ENCODE measurements at regions not wholly inside any gene's neighbourhood (a gene's known extent, or its start where the extent isn't known, plus 50 kb on each side); places are given as distances from the start of the nearest gene placed in this dataset.

DNA sequence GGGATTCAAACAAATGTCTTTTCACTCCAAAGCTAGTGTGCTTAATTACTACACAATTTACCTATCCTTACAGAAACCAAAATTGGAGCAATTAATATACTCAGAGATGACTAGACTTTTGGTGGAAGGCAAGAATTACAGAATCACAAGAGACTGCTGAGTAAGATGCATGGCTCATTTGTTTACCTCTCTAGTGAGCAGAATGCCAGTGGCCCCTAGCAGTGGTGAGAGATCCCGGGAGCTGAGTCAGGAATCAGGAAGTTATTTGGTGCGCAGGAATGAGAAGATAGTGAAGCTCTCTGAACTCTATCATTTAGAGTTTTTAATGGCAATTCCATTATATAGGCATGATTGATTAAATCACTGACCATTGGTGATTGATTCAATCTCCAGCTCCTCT is 188.9 kb upstream of the SESN3 start:
- TF ChIP-seq, protein P1, sequence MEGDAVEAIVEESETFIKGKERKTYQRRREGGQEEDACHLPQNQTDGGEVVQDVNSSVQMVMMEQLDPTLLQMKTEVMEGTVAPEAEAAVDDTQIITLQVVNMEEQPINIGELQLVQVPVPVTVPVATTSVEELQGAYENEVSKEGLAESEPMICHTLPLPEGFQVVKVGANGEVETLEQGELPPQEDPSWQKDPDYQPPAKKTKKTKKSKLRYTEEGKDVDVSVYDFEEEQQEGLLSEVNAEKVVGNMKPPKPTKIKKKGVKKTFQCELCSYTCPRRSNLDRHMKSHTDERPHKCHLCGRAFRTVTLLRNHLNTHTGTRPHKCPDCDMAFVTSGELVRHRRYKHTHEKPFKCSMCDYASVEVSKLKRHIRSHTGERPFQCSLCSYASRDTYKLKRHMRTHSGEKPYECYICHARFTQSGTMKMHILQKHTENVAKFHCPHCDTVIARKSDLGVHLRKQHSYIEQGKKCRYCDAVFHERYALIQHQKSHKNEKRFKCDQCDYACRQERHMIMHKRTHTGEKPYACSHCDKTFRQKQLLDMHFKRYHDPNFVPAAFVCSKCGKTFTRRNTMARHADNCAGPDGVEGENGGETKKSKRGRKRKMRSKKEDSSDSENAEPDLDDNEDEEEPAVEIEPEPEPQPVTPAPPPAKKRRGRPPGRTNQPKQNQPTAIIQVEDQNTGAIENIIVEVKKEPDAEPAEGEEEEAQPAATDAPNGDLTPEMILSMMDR (conservative IDR thresholded peaks at IDR 0.05 in 1 of 2, IDR thresholded peaks at IDR 0.05 in 1 of 2; ENCODE audit: extremely low read depth in 1 of 2, insufficient read depth in 1 of 2, low read depth in 1 of 2, low read length in 2 of 2): no peak
- TF ChIP-seq EZH2 (IDR thresholded peaks at IDR 0.05; ENCODE audit: borderline replicate concordance, low read length): no peak

Measured in mammary epithelial cell (primary cell).